ENCODE measurements at regions not wholly inside any gene's neighbourhood (a gene's known extent, or its start where the extent isn't known, plus 50 kb on each side); places are given as distances from the start of the nearest gene placed in this dataset.

DNA sequence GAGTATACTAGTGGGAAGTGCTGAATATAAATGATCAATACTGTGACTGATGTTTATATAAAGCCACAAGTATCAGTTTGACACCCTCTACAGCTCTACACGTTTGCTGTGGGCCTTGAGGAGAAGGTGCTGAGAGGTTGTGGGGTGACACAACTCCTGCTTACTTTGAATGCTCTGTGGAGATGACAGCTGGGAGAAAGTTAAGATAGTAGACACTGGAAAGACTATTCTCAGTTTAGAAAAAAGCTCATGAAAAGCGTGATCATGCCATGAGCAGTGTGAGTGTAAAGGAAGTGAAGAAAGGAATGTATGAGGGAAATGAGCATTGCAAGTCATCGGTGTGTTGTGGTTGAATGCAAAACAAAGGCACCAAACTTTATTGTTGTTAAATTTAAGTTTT is 215.8 kb downstream of the UTRN start:
- TF ChIP-seq, protein P1, sequence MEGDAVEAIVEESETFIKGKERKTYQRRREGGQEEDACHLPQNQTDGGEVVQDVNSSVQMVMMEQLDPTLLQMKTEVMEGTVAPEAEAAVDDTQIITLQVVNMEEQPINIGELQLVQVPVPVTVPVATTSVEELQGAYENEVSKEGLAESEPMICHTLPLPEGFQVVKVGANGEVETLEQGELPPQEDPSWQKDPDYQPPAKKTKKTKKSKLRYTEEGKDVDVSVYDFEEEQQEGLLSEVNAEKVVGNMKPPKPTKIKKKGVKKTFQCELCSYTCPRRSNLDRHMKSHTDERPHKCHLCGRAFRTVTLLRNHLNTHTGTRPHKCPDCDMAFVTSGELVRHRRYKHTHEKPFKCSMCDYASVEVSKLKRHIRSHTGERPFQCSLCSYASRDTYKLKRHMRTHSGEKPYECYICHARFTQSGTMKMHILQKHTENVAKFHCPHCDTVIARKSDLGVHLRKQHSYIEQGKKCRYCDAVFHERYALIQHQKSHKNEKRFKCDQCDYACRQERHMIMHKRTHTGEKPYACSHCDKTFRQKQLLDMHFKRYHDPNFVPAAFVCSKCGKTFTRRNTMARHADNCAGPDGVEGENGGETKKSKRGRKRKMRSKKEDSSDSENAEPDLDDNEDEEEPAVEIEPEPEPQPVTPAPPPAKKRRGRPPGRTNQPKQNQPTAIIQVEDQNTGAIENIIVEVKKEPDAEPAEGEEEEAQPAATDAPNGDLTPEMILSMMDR (IDR thresholded peaks at IDR 0.05), result no peak
- TF ChIP-seq POLR2AphosphoS5 (IDR thresholded peaks at IDR 0.05; ENCODE audit: low read depth, low read length) (no peak), TCF7L2 (IDR thresholded peaks at IDR 0.05; ENCODE audit: low read depth, low read length) (no peak), SIN3A (IDR thresholded peaks at IDR 0.05; ENCODE audit: borderline replicate concordance, insufficient read depth, low read depth, low read length) (no peak)
- TF ChIP-seq, protein P2, sequence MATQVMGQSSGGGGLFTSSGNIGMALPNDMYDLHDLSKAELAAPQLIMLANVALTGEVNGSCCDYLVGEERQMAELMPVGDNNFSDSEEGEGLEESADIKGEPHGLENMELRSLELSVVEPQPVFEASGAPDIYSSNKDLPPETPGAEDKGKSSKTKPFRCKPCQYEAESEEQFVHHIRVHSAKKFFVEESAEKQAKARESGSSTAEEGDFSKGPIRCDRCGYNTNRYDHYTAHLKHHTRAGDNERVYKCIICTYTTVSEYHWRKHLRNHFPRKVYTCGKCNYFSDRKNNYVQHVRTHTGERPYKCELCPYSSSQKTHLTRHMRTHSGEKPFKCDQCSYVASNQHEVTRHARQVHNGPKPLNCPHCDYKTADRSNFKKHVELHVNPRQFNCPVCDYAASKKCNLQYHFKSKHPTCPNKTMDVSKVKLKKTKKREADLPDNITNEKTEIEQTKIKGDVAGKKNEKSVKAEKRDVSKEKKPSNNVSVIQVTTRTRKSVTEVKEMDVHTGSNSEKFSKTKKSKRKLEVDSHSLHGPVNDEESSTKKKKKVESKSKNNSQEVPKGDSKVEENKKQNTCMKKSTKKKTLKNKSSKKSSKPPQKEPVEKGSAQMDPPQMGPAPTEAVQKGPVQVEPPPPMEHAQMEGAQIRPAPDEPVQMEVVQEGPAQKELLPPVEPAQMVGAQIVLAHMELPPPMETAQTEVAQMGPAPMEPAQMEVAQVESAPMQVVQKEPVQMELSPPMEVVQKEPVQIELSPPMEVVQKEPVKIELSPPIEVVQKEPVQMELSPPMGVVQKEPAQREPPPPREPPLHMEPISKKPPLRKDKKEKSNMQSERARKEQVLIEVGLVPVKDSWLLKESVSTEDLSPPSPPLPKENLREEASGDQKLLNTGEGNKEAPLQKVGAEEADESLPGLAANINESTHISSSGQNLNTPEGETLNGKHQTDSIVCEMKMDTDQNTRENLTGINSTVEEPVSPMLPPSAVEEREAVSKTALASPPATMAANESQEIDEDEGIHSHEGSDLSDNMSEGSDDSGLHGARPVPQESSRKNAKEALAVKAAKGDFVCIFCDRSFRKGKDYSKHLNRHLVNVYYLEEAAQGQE (IDR thresholded peaks at IDR 0.05; ENCODE audit: insufficient read depth in 1 of 2, low read depth in 2 of 2, low read length in 1 of 2), result no peak
